ENCODE measurements at regions not wholly inside any gene's neighbourhood (a gene's known extent, or its start where the extent isn't known, plus 50 kb on each side); places are given as distances from the start of the nearest gene placed in this dataset.

- no peak for DNase-seq
- Histone ChIP-seq H3K9me3 (ENCODE audit: severe bottlenecking) (no peaks in the 10 kb centered on the region), H3K27ac (no peak overlapping the region), H3K27me3 (ENCODE audit: insufficient read depth, low read depth, severe bottlenecking) (no peaks in the 10 kb centered on the region), H3K36me3 (no peaks in the 10 kb centered on the region), H3K4me3 (ENCODE audit: low read depth, low read length) (no peak overlapping the region)
- TF ChIP-seq, protein P1, sequence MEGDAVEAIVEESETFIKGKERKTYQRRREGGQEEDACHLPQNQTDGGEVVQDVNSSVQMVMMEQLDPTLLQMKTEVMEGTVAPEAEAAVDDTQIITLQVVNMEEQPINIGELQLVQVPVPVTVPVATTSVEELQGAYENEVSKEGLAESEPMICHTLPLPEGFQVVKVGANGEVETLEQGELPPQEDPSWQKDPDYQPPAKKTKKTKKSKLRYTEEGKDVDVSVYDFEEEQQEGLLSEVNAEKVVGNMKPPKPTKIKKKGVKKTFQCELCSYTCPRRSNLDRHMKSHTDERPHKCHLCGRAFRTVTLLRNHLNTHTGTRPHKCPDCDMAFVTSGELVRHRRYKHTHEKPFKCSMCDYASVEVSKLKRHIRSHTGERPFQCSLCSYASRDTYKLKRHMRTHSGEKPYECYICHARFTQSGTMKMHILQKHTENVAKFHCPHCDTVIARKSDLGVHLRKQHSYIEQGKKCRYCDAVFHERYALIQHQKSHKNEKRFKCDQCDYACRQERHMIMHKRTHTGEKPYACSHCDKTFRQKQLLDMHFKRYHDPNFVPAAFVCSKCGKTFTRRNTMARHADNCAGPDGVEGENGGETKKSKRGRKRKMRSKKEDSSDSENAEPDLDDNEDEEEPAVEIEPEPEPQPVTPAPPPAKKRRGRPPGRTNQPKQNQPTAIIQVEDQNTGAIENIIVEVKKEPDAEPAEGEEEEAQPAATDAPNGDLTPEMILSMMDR (IDR thresholded peaks at IDR 0.05; ENCODE audit: low read depth, low read length), result no peak
These were observed 343.3 kb downstream of the FBXO8 start for GRCh38 chr4:173940146-173940545.

DNA sequence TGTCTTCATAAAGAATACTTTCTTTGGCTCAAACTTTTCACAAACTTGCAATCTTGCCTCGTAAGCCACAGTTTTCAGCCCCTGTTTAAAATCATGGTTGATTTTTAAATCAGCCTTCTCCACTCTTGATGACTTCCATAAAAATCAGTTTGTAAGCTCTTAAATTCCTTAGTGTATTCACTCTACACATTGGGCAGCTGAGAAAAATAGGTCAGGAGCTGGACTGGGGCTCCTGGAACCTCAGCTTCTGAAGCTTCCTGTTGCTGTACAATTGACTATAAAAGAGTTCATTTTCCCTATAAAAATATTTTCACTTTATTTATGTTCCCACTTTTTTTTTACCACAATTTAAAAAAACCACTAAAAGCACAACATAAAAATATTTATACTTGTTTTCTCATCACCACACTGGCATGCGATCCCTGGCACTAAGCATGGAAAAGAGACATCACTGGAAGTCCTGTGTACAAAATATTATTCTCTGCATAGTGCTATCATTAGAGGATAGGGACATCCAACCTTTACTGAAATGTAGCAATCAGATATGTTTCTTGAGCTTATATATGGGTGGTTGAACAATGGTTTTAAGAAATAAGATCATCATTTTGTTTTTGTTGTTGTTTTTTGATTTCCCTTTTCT, 345.7 kb downstream of the FBXO8 start:
- H3K4me3 ChIP-seq (ENCODE audit: low read depth, low read length), result no peak overlapping the region
- no peaks in the 10 kb centered on the region for H3K36me3 ChIP-seq
- TF ChIP-seq, protein P1 (IDR thresholded peaks at IDR 0.05; ENCODE audit: low read depth, low read length), result no peak
- no peaks in the 10 kb centered on the region for H3K9me3 ChIP-seq (ENCODE audit: severe bottlenecking)
- H3K27ac ChIP-seq, result no peak overlapping the region
- DNase-seq, result no peak
- H3K27me3 ChIP-seq (ENCODE audit: insufficient read depth, low read depth, severe bottlenecking), result no peaks in the 10 kb centered on the region

DNA sequence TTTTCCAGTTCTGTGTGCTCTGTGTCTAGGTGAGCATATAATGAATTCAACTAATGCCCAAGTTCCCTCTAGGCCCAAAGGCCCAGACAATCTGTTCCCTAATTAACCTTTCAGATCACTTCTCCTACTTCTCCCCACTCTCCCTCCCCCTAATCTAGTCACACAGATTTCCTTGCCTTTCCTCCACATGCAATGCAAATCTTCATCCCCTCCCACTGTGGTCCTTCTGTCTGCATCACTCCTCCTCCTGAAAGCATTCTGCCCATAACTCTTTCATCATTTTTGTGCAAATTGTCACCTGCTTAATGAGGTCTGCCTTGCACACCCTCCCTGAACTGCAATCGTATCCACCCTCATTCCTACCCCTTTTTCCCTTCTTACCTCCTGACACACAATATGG, 346.6 kb downstream of the FBXO8 start:
- H3K27ac ChIP-seq, result no peak overlapping the region
- DNase-seq, result no peak
- H3K4me3 ChIP-seq (ENCODE audit: low read depth, low read length), result no peak overlapping the region
- H3K27me3 ChIP-seq (ENCODE audit: insufficient read depth, low read depth, severe bottlenecking), result no peaks in the 10 kb centered on the region
- H3K36me3 ChIP-seq, result no peaks in the 10 kb centered on the region
- TF ChIP-seq, protein P1 (IDR thresholded peaks at IDR 0.05; ENCODE audit: low read depth, low read length), result no peak
- no peaks in the 10 kb centered on the region for H3K9me3 ChIP-seq (ENCODE audit: severe bottlenecking)

- TF ChIP-seq, protein P1 (IDR thresholded peaks at IDR 0.05; ENCODE audit: low read depth, low read length), result no peak
- Histone ChIP-seq H3K27me3 (ENCODE audit: insufficient read depth, low read depth, severe bottlenecking) (no peaks in the 10 kb centered on the region), H3K9me3 (ENCODE audit: severe bottlenecking) (no peaks in the 10 kb centered on the region), H3K36me3 (no peaks in the 10 kb centered on the region), H3K27ac (no peak overlapping the region), H3K4me3 (ENCODE audit: low read depth, low read length) (no peak overlapping the region)
- DNase-seq, result no peak
These were observed 347.7 kb downstream of the FBXO8 start for GRCh38 chr4:173935622-173936405.

DNA sequence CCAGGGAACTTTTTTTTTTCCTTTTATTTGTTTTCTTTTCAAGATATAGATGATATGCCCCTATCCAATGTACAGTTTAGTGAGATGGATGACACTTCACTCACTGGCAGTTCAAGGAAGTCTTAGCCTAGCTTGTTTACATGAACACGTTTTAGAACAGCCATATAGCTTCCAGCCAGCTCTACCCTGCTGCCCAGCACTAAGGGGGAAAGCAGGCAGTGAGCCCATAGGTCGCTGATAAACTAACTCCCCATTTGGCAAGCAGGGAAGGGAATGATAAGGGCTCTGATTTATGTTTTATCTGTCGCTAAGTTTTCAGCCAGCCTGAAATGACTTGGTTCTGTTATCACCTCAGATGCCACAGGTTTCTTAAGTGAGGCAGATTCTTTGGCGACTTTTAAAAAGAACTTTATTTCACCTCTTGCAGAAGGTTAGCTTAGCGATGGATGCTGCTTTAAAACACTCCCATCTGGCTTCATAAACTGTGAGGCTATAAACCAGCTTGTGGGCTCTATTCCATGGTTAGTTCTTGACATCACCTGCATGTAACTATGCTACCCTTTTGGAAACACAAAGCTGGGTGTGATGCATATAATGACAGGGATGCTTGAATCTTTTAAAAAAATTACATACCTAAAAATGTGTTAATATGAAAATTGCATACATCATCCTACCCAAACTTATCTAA, 348.4 kb downstream of the FBXO8 start:
- Histone ChIP-seq H3K9me3 (ENCODE audit: severe bottlenecking) (no peaks in the 10 kb centered on the region), H3K36me3 (no peaks in the 10 kb centered on the region), H3K4me3 (ENCODE audit: low read depth, low read length) (no peak overlapping the region), H3K27ac (no peak overlapping the region), H3K27me3 (ENCODE audit: insufficient read depth, low read depth, severe bottlenecking) (no peaks in the 10 kb centered on the region)
- DNase-seq, result no peak
- TF ChIP-seq, protein P1 (IDR thresholded peaks at IDR 0.05; ENCODE audit: low read depth, low read length), result no peak
